ENCODE measurements at regions not wholly inside any gene's neighbourhood (a gene's known extent, or its start where the extent isn't known, plus 50 kb on each side); places are given as distances from the start of the nearest gene placed in this dataset.

DNA sequence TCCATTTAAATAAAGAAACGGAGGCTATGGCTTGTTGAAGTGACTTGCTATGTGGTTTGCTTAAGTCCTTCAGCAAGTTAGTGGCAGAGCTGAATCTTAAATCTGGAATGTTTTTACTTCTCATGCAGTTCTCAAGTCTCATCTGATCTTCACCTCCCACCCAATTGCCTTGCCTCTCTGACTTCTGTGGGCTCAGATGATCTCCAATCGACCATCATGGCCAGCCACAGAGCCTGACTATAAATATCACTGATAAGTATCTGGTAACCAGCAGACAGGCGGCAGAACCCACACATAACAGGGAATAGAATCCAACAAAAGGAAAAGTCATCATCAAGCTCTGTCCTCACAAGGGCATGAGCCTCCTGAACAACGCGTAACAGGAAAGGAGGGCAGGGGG is 149.9 kb downstream of the FAM114A2 start:
- TF ChIP-seq CTCF (IDR thresholded peaks at IDR 0.05) (no peak), POLR2A (IDR thresholded peaks at IDR 0.05) (no peak)

All from breast epithelium (tissue), 3 donors.